ENCODE measurements at regions not wholly inside any gene's neighbourhood (a gene's known extent, or its start where the extent isn't known, plus 50 kb on each side); places are given as distances from the start of the nearest gene placed in this dataset.
"Not testable (repeated sequence)": the region's sequence is repeated elsewhere in the genome, so short reads cannot be mapped to it uniquely, and the experiment has no call there.

DNA sequence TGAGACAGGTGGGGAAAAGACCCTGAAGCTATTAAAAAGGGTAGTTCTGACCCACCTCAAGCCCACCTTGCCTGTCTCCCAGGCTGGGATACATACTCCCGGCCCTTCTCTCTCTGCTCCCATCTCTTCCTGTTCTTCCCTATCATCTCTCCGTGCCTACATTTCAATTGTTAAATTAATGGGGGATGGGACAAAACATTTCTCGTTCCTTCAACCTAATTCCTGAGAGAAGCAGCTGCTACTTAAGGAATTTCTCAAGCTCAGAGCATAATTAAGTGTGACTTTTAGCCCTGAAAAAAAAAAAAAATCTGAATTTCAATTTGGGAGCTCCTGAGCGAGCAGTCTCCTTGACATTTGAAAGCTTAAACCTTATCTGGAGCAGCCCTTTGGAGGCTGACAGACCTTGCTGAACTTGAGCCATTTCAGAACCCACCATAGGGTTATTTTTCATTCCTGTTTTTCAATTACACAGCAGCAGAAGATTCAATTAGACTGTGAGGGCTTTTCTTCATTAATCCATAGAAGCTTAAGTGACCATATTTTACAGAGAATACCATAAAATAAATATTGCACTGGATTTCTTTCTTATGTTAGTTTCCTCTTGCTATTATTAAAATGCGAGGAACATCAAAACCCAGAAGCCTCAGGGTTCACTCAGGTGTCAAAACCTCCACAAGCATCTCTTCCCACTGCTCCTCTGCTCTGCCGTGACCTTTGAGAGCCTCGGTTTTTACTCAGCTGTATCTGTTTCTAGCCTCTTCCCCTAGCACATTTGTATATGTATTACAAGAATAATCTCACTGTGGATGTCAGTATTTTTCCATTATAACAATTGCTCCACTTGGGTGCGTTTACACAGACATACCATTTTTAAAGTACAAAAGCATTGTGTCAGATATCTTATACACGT lies 125.7 kb downstream of the B3GNT2 start:
- TF ChIP-seq, protein P1, sequence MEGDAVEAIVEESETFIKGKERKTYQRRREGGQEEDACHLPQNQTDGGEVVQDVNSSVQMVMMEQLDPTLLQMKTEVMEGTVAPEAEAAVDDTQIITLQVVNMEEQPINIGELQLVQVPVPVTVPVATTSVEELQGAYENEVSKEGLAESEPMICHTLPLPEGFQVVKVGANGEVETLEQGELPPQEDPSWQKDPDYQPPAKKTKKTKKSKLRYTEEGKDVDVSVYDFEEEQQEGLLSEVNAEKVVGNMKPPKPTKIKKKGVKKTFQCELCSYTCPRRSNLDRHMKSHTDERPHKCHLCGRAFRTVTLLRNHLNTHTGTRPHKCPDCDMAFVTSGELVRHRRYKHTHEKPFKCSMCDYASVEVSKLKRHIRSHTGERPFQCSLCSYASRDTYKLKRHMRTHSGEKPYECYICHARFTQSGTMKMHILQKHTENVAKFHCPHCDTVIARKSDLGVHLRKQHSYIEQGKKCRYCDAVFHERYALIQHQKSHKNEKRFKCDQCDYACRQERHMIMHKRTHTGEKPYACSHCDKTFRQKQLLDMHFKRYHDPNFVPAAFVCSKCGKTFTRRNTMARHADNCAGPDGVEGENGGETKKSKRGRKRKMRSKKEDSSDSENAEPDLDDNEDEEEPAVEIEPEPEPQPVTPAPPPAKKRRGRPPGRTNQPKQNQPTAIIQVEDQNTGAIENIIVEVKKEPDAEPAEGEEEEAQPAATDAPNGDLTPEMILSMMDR (IDR thresholded peaks at IDR 0.05; ENCODE audit: low read depth, low read length) = no peak
- Histone ChIP-seq H3K9me3 (no peaks in the 10 kb centered on the region), H3K4me1 (no peaks in the 10 kb centered on the region), H3K36me3 (no peaks in the 10 kb centered on the region), H3K4me3 (ENCODE audit: low read depth, low read length) (no peak overlapping the region), H3K27me3 (no peaks in the 10 kb centered on the region)
- DNase-seq = no peak

DNA sequence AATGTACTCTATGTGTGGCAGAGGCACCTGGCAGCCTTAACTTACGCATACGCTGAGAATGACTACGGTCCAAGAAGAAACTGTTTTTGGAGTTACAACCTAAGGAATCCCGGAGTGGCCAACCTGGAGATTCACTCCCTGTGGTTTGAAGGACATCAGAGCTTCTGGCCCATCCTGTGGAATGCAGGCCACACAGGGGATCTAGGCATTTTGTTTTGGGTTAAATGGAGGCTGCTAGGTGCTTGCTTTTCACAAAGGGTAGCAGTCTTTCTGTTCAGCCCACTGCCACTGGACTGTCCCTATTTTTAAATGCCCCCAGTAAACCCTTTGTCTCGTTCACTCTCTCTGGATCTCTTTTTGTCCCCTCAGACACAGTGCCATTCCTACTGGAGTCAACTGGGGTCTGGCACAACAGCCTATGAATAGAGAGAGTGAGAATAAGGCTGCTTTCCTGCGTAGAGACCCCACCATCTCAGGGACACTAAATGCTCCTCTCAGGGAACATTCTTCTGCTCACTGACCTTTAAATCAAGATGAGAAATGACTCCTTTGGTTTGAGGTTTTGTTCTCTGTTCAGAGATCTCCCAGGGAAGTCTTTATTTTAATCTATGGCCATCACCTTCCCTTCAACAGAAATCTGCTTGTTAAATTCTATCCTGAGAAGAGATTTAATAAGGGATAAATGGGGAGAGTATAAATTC lies 124.9 kb downstream of the B3GNT2 start:
- no peak overlapping the region for H3K4me3 ChIP-seq (ENCODE audit: low read depth, low read length)
- no peaks in the 10 kb centered on the region for H3K9me3 ChIP-seq
- H3K36me3 ChIP-seq = no peaks in the 10 kb centered on the region
- no peaks in the 10 kb centered on the region for H3K27me3 ChIP-seq
- DNase-seq = no peak
- H3K4me1 ChIP-seq = no peaks in the 10 kb centered on the region
- TF ChIP-seq, protein P1 (IDR thresholded peaks at IDR 0.05; ENCODE audit: low read depth, low read length) = no peak

DNA sequence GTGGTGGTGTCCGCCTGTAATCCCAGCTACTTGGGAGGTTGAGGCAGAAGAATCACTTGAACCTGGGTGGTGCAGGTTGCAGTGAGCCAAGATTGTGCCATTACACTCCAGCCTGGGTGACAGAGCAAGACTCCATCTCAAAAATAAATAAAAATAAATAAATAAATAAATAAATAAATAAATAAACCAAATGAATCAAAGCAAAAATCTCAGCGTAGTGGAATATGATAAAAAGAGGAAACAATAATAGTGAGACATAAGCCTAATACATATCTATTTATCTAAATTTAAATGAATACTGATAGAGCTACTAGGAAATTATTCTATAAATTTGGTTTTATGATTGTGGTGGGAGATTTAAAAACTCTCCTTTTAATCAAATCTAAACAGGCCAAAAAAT lies 124.2 kb downstream of the B3GNT2 start:
- H3K4me1 ChIP-seq; H3K4me3 ChIP-seq (ENCODE audit: low read depth, low read length); H3K36me3 ChIP-seq; DNase-seq; H3K27me3 ChIP-seq; H3K9me3 ChIP-seq: not testable (repeated sequence)

DNA sequence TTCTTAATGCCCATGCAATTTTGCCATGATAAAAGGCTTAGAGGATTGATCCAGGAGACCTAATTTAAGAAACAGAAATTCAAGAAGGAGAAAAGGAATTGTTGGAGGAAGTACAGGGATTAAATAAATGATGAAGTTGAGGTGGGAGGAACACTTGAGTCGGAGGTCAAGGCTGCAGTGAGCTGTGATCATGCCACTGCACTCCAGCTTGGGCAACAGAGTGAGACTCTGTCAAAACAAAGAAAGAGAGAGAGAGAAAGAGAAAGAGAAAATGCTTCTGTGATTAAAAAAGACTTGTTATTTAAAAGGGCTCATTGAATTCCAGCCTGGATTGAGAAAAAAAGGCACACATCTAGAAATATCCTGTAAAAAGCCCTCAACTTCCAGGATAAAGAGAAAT lies 123.2 kb downstream of the B3GNT2 start:
- Histone ChIP-seq H3K36me3 (no peaks in the 10 kb centered on the region), H3K27me3 (no peaks in the 10 kb centered on the region), H3K9me3 (no peaks in the 10 kb centered on the region), H3K4me3 (ENCODE audit: low read depth, low read length) (no peak overlapping the region), H3K4me1 (no peaks in the 10 kb centered on the region)
- no peak for DNase-seq
- TF ChIP-seq, protein P1 (IDR thresholded peaks at IDR 0.05; ENCODE audit: low read depth, low read length) = no peak

DNA sequence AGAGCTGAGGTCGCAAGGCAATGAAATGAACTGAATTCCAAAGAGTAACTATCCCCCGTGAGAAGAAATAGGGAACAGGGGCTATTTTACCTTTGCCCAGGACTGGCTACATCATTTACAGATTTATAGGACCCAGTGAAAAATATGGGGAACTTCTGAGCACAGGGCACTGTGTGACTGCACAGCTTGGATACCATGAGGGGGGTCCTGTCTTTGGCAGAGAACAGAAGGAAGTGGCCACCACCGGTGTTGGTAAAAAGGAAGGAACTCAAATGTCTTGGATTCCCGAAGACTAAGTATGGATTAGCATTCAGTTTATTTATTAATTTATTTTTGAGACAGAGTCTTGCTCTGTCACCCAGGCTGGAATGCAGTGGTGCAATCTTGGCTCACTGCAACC lies 119.6 kb downstream of the B3GNT2 start:
- Histone ChIP-seq H3K4me1 (no peaks in the 10 kb centered on the region), H3K4me3 (ENCODE audit: low read depth, low read length) (no peak overlapping the region), H3K9me3 (no peaks in the 10 kb centered on the region), H3K27me3 (no peaks in the 10 kb centered on the region), H3K36me3 (no peaks in the 10 kb centered on the region)
- DNase-seq = no peak
- TF ChIP-seq, protein P1 (IDR thresholded peaks at IDR 0.05; ENCODE audit: low read depth, low read length) = no peak

DNA sequence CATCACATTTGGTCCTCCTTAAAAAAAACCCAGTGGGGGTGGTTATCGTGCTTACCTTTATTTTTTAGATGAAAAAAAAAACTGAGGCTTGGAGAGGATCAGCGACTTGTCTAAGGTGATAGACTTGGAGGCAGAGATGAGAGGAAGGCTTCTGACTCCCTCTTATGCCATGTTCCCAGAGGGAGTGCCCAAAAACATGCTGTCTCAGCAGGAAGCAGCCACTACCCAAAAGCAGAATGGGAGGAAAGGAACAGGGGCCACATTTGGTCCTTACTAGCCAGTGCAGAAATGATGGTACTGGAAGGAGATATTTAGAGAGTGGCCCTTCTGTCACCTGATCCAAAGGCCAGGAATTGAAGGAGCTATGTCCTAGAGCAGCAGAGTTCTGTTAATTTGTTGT lies 118.4 kb downstream of the B3GNT2 start:
- peaks cover 7% of the 10 kb centered on the region; the same call in 1 of the 2 replicates for H3K4me1 ChIP-seq
- TF ChIP-seq, protein P1 (IDR thresholded peaks at IDR 0.05; ENCODE audit: low read depth, low read length) = no peak
- H3K36me3 ChIP-seq = no peaks in the 10 kb centered on the region
- no peaks in the 10 kb centered on the region for H3K27me3 ChIP-seq
- H3K9me3 ChIP-seq = no peaks in the 10 kb centered on the region
- no peak overlapping the region for H3K4me3 ChIP-seq (ENCODE audit: low read depth, low read length)
- DNase-seq = no peak

Data from BE2C (cell line).